DOHH2 (cell line): ENCODE measurements at regions not wholly inside any gene's neighbourhood (a gene's known extent, or its start where the extent isn't known, plus 50 kb on each side); places are given as distances from the start of the nearest gene placed in this dataset.

Source experiments
- CTCF ChIP-seq: fragments of 200-600 bp; sonication (generic); IDR thresholded peaks from one replicate; pipeline ENCODE4 v1.5.1; 2014; ENCODE audit warnings: antibody characterized with exemption, mild to moderate bottlenecking, low read depth, low read length; ENCODE audit not compliant: poor library complexity, severe bottlenecking
- EZH2phosphoT487 ChIP-seq: fragments of 200-600 bp; sonication (generic); IDR thresholded peaks from 2 replicates; pipeline ENCODE4 v1.6.1; 2017; ENCODE audit warnings: borderline replicate concordance, mild to moderate bottlenecking, antibody characterized with exemption, low read length, moderate library complexity, mixed read lengths

GRCh38 chr1:90351019-90351418, 356.1 kb downstream of the ZNF326 start:
- TF ChIP-seq CTCF (no peak), EZH2phosphoT487 (no peak)
